ENCODE measurements at regions not wholly inside any gene's neighbourhood (a gene's known extent, or its start where the extent isn't known, plus 50 kb on each side); places are given as distances from the start of the nearest gene placed in this dataset.

GRCh38 chr3:146342989-146343388 lies 92.1 kb upstream of the PLSCR4 start:
- TF ChIP-seq CTCF (IDR thresholded peaks at IDR 0.05 in 8 of 11, conservative IDR thresholded peaks at IDR 0.05 in 3 of 11) (no peak), POLR2AphosphoS5 (IDR thresholded peaks at IDR 0.05) (no peak)
